ENCODE measurements at regions not wholly inside any gene's neighbourhood (a gene's known extent, or its start where the extent isn't known, plus 50 kb on each side); places are given as distances from the start of the nearest gene placed in this dataset.

DNA sequence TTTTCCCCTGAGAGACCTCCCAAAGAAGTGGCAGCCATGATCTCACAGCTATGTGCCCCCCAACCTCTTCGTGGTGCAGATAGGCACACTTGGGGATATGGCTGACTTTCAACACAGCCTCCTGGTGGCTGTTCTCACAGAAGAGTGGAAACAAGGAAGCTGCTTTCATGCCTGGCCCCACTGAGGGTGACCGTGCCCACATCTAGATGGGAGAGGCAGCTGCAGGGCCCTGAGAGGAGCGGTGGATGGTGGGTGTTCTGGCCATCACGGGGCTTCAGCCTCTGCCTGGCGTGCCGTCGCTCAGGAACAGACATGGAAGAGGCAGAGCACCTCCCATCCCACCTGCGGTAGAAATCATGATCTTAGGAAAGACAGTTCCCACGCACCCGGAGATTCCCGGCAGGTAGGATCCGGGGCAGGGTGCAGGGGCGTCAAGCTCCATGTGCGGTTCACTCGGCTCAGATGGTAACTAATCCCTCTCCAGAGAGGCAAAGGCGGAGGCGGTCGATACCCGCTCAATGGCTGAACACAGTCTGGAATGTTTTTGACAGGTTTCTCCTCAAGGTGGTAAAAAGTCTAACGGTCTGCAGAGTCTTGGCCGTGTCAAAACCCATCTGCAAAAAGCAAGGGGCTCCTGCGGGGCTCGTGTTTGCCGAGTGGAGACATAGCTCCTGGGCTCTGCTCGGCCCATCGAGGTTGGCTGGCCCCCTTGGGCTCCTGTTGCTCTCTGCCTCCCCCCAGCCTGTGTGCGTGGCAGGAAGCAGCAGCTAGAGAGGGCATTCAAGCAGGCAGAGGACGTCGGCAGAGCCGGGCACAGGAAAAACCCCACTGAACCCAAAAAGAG is 225.2 kb upstream of the RTL1 start:
- TF ChIP-seq, protein P1, sequence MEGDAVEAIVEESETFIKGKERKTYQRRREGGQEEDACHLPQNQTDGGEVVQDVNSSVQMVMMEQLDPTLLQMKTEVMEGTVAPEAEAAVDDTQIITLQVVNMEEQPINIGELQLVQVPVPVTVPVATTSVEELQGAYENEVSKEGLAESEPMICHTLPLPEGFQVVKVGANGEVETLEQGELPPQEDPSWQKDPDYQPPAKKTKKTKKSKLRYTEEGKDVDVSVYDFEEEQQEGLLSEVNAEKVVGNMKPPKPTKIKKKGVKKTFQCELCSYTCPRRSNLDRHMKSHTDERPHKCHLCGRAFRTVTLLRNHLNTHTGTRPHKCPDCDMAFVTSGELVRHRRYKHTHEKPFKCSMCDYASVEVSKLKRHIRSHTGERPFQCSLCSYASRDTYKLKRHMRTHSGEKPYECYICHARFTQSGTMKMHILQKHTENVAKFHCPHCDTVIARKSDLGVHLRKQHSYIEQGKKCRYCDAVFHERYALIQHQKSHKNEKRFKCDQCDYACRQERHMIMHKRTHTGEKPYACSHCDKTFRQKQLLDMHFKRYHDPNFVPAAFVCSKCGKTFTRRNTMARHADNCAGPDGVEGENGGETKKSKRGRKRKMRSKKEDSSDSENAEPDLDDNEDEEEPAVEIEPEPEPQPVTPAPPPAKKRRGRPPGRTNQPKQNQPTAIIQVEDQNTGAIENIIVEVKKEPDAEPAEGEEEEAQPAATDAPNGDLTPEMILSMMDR (IDR thresholded peaks at IDR 0.05; ENCODE audit: insufficient read depth, low read depth, low read length) = no peak
- DNase-seq (ENCODE audit: low read depth) = no peak
- no peak overlapping the region for H3K4me3 ChIP-seq (ENCODE audit: low read depth, low read length)

DNA sequence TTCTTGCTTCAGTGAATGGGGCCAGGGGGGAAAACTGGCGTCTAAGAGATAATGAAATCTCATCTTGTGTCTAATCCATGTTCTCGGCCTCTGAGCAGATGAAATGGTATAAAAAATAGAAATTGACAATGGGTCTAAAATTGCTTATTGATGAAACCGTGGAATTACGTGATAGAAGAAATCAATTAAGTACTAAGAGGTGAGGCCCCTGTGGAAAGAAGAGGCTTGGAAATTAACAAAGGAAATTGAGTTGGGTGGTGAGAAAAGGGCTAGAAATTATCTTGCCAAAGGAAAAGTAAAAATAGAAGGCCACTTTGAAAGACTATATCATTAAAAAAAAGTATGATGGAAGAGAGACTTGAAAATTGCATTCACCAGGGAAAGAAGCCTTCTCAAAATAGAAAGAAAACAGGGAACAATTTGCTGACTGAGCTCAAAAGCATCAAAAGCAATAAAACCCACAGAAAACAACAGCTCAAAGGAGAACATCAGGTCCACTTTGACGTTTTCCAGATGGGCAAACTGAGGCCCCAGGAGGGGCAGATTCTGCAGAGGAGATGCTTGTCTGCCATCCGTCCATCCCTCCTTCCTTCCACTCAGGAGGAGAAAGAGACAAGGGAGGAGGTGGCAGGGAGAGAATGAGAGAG is 226.1 kb upstream of the RTL1 start:
- TF ChIP-seq, protein P1 (IDR thresholded peaks at IDR 0.05; ENCODE audit: insufficient read depth, low read depth, low read length) = no peak
- DNase-seq (ENCODE audit: low read depth) = no peak

DNA sequence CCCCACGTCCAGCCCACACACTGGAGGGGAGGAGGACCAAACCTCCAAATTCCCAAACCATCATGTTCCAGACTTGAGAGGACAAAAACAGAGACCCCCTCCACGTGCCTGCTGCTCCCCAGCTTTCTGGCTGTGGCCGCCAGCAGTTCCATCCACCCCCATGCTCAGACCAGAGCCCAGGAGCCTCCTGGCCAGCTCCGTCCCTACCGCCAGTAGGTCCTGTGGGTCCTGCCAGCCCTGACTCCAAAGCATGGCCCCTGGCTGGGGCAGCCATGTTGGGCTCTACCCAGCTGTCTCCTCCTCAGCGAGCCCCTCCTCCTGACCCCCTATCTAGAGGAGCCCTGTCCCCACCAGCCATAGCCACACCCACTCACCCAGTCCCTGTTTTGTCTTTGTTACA is 227.3 kb upstream of the RTL1 start:
- no peak for DNase-seq (ENCODE audit: low read depth)
- TF ChIP-seq, protein P1 (IDR thresholded peaks at IDR 0.05; ENCODE audit: insufficient read depth, low read depth, low read length) = no peak
- no peak overlapping the region for H3K4me3 ChIP-seq (ENCODE audit: low read depth, low read length)

More for the DNA sequence above, 226.1 kb upstream of the RTL1 start:
- H3K4me3 ChIP-seq (ENCODE audit: low read depth, low read length) = no peak overlapping the region

DNA sequence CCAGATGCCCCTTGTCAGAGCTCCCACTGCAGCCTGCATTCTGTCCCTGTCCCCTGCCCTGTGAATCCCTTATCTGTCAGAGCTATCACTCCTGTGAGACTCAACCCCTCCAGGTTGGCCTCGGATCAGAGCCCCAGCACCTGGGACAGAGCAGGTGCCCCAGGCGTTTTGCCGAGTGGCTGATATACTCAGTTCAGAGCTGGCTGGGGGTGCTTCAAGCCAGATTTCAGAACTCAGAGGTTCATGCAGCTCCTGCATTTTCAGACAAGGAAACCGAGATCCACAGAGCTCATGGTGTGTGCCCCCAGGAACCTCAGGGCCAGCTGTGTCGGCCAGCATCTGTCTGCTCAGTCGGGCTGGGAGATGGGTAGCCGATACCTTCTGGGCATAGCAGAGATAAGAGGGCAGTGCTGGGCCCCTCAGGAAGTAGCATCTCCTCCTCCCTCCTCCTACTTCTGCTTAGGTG is 228.0 kb upstream of the RTL1 start:
- H3K4me3 ChIP-seq (ENCODE audit: low read depth, low read length) = no peak overlapping the region
- TF ChIP-seq, protein P1 (IDR thresholded peaks at IDR 0.05; ENCODE audit: insufficient read depth, low read depth, low read length) = no peak
- no peak for DNase-seq (ENCODE audit: low read depth)

DNA sequence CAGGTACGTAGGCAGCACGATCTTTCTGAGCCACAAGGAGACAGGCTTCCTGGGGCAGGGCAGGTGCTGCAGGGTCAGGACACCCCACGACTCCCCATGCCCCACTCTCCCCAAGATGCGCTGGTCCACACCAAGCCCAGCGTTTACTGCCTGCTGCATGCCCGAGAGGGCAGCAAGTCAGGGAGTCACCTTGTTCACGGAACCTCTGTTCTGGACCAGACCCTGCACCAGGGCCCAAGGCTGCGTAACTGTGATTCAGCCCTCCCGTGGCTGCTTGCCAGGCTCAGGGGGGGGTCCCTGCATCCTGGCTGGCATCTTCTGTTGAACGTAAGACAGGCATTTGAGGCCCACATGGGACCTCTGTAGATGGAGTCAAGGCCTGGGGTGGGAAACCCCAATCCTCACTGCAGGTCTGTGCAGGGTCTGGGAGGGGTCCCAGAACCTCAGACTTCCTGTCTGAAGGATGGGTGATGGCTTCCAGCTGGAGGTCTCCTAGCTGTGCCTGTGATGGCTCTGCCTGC is 228.6 kb upstream of the RTL1 start:
- no peak overlapping the region for H3K4me3 ChIP-seq (ENCODE audit: low read depth, low read length)
- no peak for DNase-seq (ENCODE audit: low read depth)

DNA sequence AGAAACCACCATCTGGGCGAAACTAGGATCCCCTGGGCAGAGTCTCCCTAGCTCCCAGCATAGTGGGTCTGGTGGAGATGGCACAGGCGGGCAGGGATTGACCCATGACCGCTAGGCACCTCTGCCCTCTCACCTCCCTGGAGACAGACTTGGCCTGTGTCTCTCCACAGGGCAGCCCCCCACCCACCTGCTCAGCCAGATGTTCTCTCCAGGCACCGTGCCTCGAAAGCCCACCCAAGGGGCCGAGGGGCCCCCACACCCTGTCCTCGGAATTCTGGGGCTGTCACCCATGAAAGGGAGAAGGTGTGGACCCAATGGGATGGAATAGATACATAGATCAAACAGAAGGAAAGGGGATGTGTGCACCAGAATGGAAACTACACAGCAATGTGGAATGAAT is 229.1 kb upstream of the RTL1 start:
- H3K4me3 ChIP-seq (ENCODE audit: low read depth, low read length) = no peak overlapping the region
- TF ChIP-seq, protein P1 (IDR thresholded peaks at IDR 0.05; ENCODE audit: insufficient read depth, low read depth, low read length) = no peak
- DNase-seq (ENCODE audit: low read depth) = no peak

More for the DNA sequence above, 228.6 kb upstream of the RTL1 start:
- TF ChIP-seq, protein P1 (IDR thresholded peaks at IDR 0.05; ENCODE audit: insufficient read depth, low read depth, low read length) = no peak
